ENCODE measurements at regions not wholly inside any gene's neighbourhood (a gene's known extent, or its start where the extent isn't known, plus 50 kb on each side); places are given as distances from the start of the nearest gene placed in this dataset.

GRCh38 chr6:144447472-144447871 is 162.3 kb downstream of the UTRN start:
- TF ChIP-seq POLR2A (IDR thresholded peaks at IDR 0.05) (no peak), POLR2AphosphoS5 (IDR thresholded peaks at IDR 0.05) (no peak), CTCF (IDR thresholded peaks at IDR 0.05) (no peak), EP300 (IDR thresholded peaks at IDR 0.05) (no peak)
- no peak for DNase-seq
- Histone ChIP-seq H3K27ac (no peak overlapping the region), H3K36me3 (peaks cover 14 to 85% (median 78%) of the 10 kb centered on the region in 4 donors), H3K4me3 (no peak overlapping the region), H3K27me3 (no peaks in the 10 kb centered on the region), H3K9me3 (no peaks in the 10 kb centered on the region), H3K4me1 (no peaks in the 10 kb centered on the region)
- 96 to 100% (median 97%) methylated on average over 1 of the region's 1 CpG for WGBS, 5 donors
- intact Hi-C loops (cut with DNase I; ENCODE audit: low total_unique reads) = no loop called here

GRCh38 chr6:144449218-144449617 is 164.1 kb downstream of the UTRN start:
- Histone ChIP-seq H3K36me3 (peaks cover 12 to 95% (median 80%) of the 10 kb centered on the region in 4 donors), H3K27me3 (no peaks in the 10 kb centered on the region), H3K4me1 (no peaks in the 10 kb centered on the region), H3K9me3 (no peaks in the 10 kb centered on the region), H3K27ac (no peak overlapping the region), H3K4me3 (no peak overlapping the region)
- intact Hi-C loops (cut with DNase I; ENCODE audit: low total_unique reads) = no loop called here
- 94 to 98% (median 98%) methylated on average over 7 of the region's 7 CpGs for WGBS, 5 donors
- DNase-seq = no peak
- TF ChIP-seq POLR2AphosphoS5 (IDR thresholded peaks at IDR 0.05) (no peak), EP300 (IDR thresholded peaks at IDR 0.05) (no peak), POLR2A (IDR thresholded peaks at IDR 0.05) (no peak)

- H3K9me3 ChIP-seq = no peaks in the 10 kb centered on the region
- WGBS, 5 donors = 84 to 95% (median 91%) methylated on average over 8 of the region's 8 CpGs
- no peaks in the 10 kb centered on the region for H3K27me3 ChIP-seq
- intact Hi-C loops (cut with DNase I; ENCODE audit: low total_unique reads) = no loop called here
- H3K4me1 ChIP-seq = no peaks in the 10 kb centered on the region
- peak in 1 of 2 donors; percentile 58 for DNase-seq
- H3K27ac ChIP-seq = no peak overlapping the region
- no peak overlapping the region for H3K4me3 ChIP-seq
- peaks cover 7 to 95% (median 79%) of the 10 kb centered on the region in 4 donors for H3K36me3 ChIP-seq
- TF ChIP-seq CTCF (IDR thresholded peaks at IDR 0.05) (no peak), POLR2A (IDR thresholded peaks at IDR 0.05) (no peak), POLR2AphosphoS5 (IDR thresholded peaks at IDR 0.05) (no peak), EP300 (IDR thresholded peaks at IDR 0.05) (no peak)
Observed at GRCh38 chr6:144449911-144450597, 164.9 kb downstream of the UTRN start.

- Histone ChIP-seq H3K4me3 (no peak overlapping the region), H3K9me3 (no peaks in the 10 kb centered on the region), H3K27ac (no peak overlapping the region), H3K27me3 (no peaks in the 10 kb centered on the region), H3K36me3 (peaks cover 8 to 90% (median 83%) of the 10 kb centered on the region in 4 donors), H3K4me1 (no peaks in the 10 kb centered on the region)
- TF ChIP-seq POLR2A (IDR thresholded peaks at IDR 0.05) (no peak), EP300 (IDR thresholded peaks at IDR 0.05) (no peak), CTCF (IDR thresholded peaks at IDR 0.05) (no peak)
- intact Hi-C loops (cut with DNase I; ENCODE audit: low total_unique reads) = no loop called here
- WGBS, 5 donors = 74 to 85% (median 80%) methylated on average over 5 of the region's 5 CpGs
- DNase-seq = no peak
Observed at GRCh38 chr6:144460327-144461095, 175.4 kb downstream of the UTRN start.
